BLaER1 treated with 17β-estradiol and CSF1 and Interleukin-3, amounts not matched to agents 10 nM and 100 nM (cell line): ENCODE measurements at regions not wholly inside any gene's neighbourhood (a gene's known extent, or its start where the extent isn't known, plus 50 kb on each side); places are given as distances from the start of the nearest gene placed in this dataset.
A peak's percentile ranks its signal among the peaks of the same experiment; 100 is the strongest.
"Not testable (repeated sequence)": the region's sequence is repeated elsewhere in the genome, so short reads cannot be mapped to it uniquely, and the experiment has no call there.

Experiments used
- H3K27ac ChIP-seq, 11 experiments: shearing (Covaris generic); formaldehyde crosslinking; 2 replicates each; pipeline ENCODE4 v1.8.1; 2022
- H3K27me3 ChIP-seq, 11 experiments: shearing (Covaris generic); formaldehyde crosslinking; 2 replicates each; pipeline ENCODE4 v1.8.1; 2022
- H3K36me3 ChIP-seq, 11 experiments: shearing (Covaris generic); formaldehyde crosslinking; 2 replicates each; pipeline ENCODE4 v1.8.1; 2022
- H3K4me1 ChIP-seq, 10 experiments: shearing (Covaris generic); formaldehyde crosslinking; 2 replicates each; pipeline ENCODE4 v1.8.1; 2022
- H3K4me2 ChIP-seq, 11 experiments: shearing (Covaris generic); formaldehyde crosslinking; 2 replicates each; pipeline ENCODE4 v1.8.1; 2022
- H3K4me3 ChIP-seq, 10 experiments: shearing (Covaris generic); formaldehyde crosslinking; 2 replicates each; pipeline ENCODE4 v1.8.1; 2022
- H3K9ac ChIP-seq, 11 experiments: shearing (Covaris generic); formaldehyde crosslinking; 2 replicates each; pipeline ENCODE4 v1.8.1; 2022
- H3K9me3 ChIP-seq, 11 experiments: shearing (Covaris generic); formaldehyde crosslinking; replicated peaks in 1 of 11; 2 replicates each; pipeline ENCODE4 v1.8.1; 2022
- H4K20me1 ChIP-seq, 11 experiments: shearing (Covaris generic); formaldehyde crosslinking; 2 replicates each; pipeline ENCODE4 v1.8.1; 2022
- Cebpa-rat ChIP-seq, 11 experiments: shearing (Covaris generic); IDR thresholded peaks; 2 replicates each; pipeline ENCODE4 v1.8.1; 2022

DNA sequence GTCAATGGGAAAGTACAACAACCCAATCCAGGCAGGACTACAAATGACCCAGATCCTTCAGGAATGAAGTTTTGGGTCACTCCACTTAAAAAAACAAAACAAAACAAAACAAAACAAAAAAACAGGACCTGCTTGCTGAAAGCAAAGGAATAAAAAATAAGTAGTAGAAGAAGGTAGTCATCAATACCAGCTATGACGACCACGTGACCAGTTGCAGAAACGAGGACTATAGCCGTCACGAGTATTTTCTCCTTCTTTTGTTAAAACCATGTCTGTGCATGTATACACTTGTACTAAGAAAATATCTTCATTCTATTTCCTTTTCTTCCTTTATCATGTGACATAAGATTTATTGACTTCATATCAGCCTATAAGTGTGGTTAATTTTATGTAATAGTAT, 308.4 kb upstream of the DEFB112 start:
- no peak for TF ChIP-seq Cebpa-rat (IDR thresholded peaks at IDR 0.05)
- Histone ChIP-seq H3K36me3 (no peaks in the 10 kb centered on the region), H3K27me3 (no peaks in the 10 kb centered on the region), H4K20me1 (no peaks in the 10 kb centered on the region), H3K4me1 (peaks cover 0 to 6% (median 0%) of the 10 kb centered on the region in 10 experiments; a peak in 5 of 20 replicates), H3K4me2 (no peak overlapping the region), H3K4me3 (no peak overlapping the region), H3K9me3 (peaks cover 0 to 7% (median 0%) of the 10 kb centered on the region in 11 experiments; a peak in 4 of 22 replicates), H3K9ac (no peak overlapping the region), H3K27ac (no peak overlapping the region)

- no peak overlapping the region for H3K9ac ChIP-seq
- TF ChIP-seq Cebpa-rat (IDR thresholded peaks at IDR 0.05) = peak in 1 of 11 experiments; percentile 12; a peak in 1 of 22 replicates
- no peaks in the 10 kb centered on the region for H4K20me1 ChIP-seq
- peak overlapping the region in 4 of 11 experiments; percentile 10 to 56 (median 42); a peak in 7 of 22 replicates for H3K27ac ChIP-seq
- no peak overlapping the region for H3K4me3 ChIP-seq
- H3K4me2 ChIP-seq = peak overlapping the region in 4 of 11 experiments; percentile 2 to 7 (median 3); a peak in 4 of 22 replicates
- no peaks in the 10 kb centered on the region for H3K36me3 ChIP-seq
- H3K27me3 ChIP-seq = no peaks in the 10 kb centered on the region
- peaks cover 0 to 6% (median 0%) of the 10 kb centered on the region in 10 experiments; a peak in 5 of 20 replicates for H3K4me1 ChIP-seq
- H3K9me3 ChIP-seq = no peaks in the 10 kb centered on the region
Measured at GRCh38 chr6:50361641-50362331, 312.1 kb upstream of the DEFB112 start.

DNA sequence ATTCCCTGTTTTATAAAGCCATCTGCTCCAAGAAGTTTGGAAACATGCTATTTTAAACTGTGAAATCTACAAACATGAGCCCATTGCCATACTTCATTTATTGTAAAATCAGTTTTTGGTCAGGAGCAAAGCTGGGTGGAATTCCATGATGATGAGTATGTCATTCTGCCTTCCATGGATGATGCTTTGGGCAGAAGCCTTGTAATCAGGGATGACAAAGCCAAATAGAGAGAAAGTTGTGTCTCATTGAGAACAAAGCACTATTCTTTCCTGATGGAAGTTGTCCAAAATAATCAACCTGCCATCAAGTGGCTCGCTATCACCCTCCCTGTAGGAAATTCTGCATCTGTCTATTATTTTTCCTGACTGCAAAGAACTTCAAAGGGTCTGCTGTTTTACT, 313.0 kb upstream of the DEFB112 start:
- TF ChIP-seq Cebpa-rat (IDR thresholded peaks at IDR 0.05) = no peak
- no peak overlapping the region for H3K4me2 ChIP-seq
- no peak overlapping the region for H3K4me3 ChIP-seq
- no peaks in the 10 kb centered on the region for H4K20me1 ChIP-seq
- no peaks in the 10 kb centered on the region for H3K27me3 ChIP-seq
- H3K4me1 ChIP-seq = peaks cover 0 to 6% (median 0%) of the 10 kb centered on the region in 10 experiments; a peak in 5 of 20 replicates
- H3K27ac ChIP-seq = peak overlapping the region in 3 of 11 experiments; percentile 10 to 48 (median 22); a peak in 4 of 22 replicates
- no peaks in the 10 kb centered on the region for H3K36me3 ChIP-seq
- H3K9me3 ChIP-seq = no peaks in the 10 kb centered on the region
- no peak overlapping the region for H3K9ac ChIP-seq

GRCh38 chr6:50369996-50370395, 320.3 kb upstream of the DEFB112 start:
- Histone ChIP-seq H3K4me1 (no peaks in the 10 kb centered on the region), H4K20me1 (no peaks in the 10 kb centered on the region), H3K36me3 (no peaks in the 10 kb centered on the region), H3K27ac (no peak overlapping the region), H3K9me3 (peaks cover 0 to 2% (median 0%) of the 10 kb centered on the region in 11 experiments; a peak in 4 of 22 replicates), H3K4me2 (no peak overlapping the region), H3K27me3 (no peaks in the 10 kb centered on the region), H3K4me3 (no peak overlapping the region), H3K9ac (no peak overlapping the region)
- no peak for TF ChIP-seq Cebpa-rat (IDR thresholded peaks at IDR 0.05)

- no peak for TF ChIP-seq Cebpa-rat (IDR thresholded peaks at IDR 0.05)
- H3K36me3 ChIP-seq = no peaks in the 10 kb centered on the region
- no peaks in the 10 kb centered on the region for H4K20me1 ChIP-seq
- no peak overlapping the region for H3K4me2 ChIP-seq
- no peaks in the 10 kb centered on the region for H3K4me1 ChIP-seq
- H3K9ac ChIP-seq = no peak overlapping the region
- no peak overlapping the region for H3K4me3 ChIP-seq
- H3K27ac ChIP-seq = no peak overlapping the region
- no peaks in the 10 kb centered on the region for H3K27me3 ChIP-seq
- H3K9me3 ChIP-seq = peaks cover 0 to 12% (median 8%) of the 10 kb centered on the region in 11 experiments; a peak in 14 of 22 replicates
Measured at GRCh38 chr6:50380406-50381098, 330.8 kb upstream of the DEFB112 start.

DNA sequence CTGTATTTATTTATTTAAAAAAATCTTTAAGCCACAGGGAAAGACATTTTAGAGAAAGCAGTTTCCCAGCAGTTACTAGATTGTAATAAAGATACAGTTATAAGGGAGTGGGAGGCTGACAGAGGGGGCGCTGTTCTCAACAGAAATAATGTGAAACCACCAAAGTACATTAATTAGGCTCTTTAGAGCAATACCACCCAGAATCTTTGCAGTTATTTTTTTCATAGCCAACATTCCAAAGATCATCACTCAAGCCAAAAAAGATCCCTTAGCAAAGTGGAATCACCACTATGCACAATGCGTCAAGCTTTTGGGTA, 331.3 kb upstream of the DEFB112 start:
- no peak overlapping the region for H3K9ac ChIP-seq
- H3K9me3 ChIP-seq = peaks cover 0 to 7% (median 5%) of the 10 kb centered on the region in 11 experiments; a peak in 14 of 22 replicates
- H3K4me2 ChIP-seq = no peak overlapping the region
- no peaks in the 10 kb centered on the region for H3K27me3 ChIP-seq
- H3K36me3 ChIP-seq = no peaks in the 10 kb centered on the region
- H3K4me3 ChIP-seq = no peak overlapping the region
- H4K20me1 ChIP-seq = no peaks in the 10 kb centered on the region
- no peak for TF ChIP-seq Cebpa-rat (IDR thresholded peaks at IDR 0.05)
- no peak overlapping the region for H3K27ac ChIP-seq
- H3K4me1 ChIP-seq = no peaks in the 10 kb centered on the region

DNA sequence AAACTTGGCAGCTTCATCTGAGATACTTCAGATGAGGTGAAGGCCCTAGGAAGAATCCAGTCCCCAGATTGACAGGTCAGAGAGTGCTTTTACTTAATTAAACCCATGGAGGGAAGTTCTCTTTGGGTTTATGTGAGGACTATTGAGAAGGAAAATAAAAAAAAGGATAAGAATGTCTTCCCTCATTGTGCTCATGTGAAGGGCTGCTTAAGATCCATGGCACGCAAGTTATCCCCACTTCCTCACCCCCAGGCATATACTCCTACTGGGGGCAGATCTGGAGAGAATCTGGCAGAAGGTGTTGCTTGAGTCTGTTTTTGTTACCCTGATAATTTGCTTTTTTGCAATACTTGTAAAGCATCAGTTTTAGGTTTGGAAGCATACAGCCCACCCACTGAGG, 322.9 kb upstream of the TFAP2D start:
- no peak for TF ChIP-seq Cebpa-rat (IDR thresholded peaks at IDR 0.05)
- Histone ChIP-seq H3K4me1 (no peaks in the 10 kb centered on the region), H3K27ac (no peak overlapping the region), H3K36me3 (no peaks in the 10 kb centered on the region), H3K9ac (no peak overlapping the region), H3K9me3 (no peaks in the 10 kb centered on the region), H3K4me2 (no peak overlapping the region), H4K20me1 (no peaks in the 10 kb centered on the region), H3K4me3 (no peak overlapping the region), H3K27me3 (no peaks in the 10 kb centered on the region)

DNA sequence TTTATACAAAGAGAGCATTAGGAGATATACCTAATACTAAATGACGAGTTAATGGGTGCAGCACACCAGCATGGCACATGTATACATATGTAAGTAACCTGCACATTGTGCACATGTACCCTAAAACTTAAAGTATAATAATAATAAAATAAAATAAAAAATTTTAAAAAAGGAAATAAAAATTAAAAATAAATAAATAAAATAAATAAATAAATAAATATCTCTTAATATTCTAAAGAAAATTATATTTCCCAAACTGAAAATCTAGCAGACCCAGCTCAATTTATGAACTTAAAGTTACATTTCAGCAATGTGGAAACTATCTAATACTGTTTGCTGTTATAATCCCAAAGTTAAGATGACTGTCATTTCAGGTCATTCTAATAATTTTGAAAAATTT, 319.2 kb upstream of the TFAP2D start:
- not testable (repeated sequence) for H3K9me3 ChIP-seq, H3K36me3 ChIP-seq, H4K20me1 ChIP-seq, H3K27me3 ChIP-seq, H3K4me3 ChIP-seq, H3K27ac ChIP-seq, H3K9ac ChIP-seq, H3K4me1 ChIP-seq, H3K4me2 ChIP-seq

GRCh38 chr6:50404643-50405042, 308.7 kb upstream of the TFAP2D start:
- Histone ChIP-seq H4K20me1 (no peaks in the 10 kb centered on the region), H3K4me3 (no peak overlapping the region), H3K4me1 (no peaks in the 10 kb centered on the region; a peak in 1 of 20 replicates), H3K27ac (no peak overlapping the region), H3K9ac (no peak overlapping the region), H3K36me3 (no peaks in the 10 kb centered on the region), H3K4me2 (no peak overlapping the region), H3K9me3 (no peaks in the 10 kb centered on the region), H3K27me3 (no peaks in the 10 kb centered on the region)
- TF ChIP-seq Cebpa-rat (IDR thresholded peaks at IDR 0.05) = no peak

DNA sequence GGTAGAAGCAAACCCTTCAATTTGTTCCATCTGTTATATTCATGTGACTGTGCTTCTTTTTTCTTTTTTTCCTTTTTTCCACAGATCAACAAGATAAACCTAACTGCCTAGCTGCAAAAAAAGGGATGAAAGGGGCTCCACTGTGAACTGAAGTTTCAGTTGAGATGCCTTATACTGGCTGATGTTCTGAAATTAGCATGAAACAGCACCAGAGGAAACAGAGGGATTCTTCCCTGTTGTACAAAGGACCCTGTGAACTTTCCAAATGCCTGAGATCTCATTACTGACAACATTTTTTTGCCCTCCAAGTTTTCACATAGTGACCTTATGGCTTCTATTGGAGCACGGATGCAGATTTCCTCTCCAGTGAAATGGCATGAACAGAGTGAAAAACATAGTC, 302.7 kb upstream of the TFAP2D start:
- Histone ChIP-seq H3K9me3 (no peaks in the 10 kb centered on the region), H3K4me1 (no peaks in the 10 kb centered on the region), H3K27me3 (no peaks in the 10 kb centered on the region), H4K20me1 (no peaks in the 10 kb centered on the region), H3K27ac (no peak overlapping the region), H3K4me3 (no peak overlapping the region), H3K4me2 (no peak overlapping the region), H3K36me3 (no peaks in the 10 kb centered on the region), H3K9ac (no peak overlapping the region)
- TF ChIP-seq Cebpa-rat (IDR thresholded peaks at IDR 0.05) = no peak

- not testable (repeated sequence) for H3K4me3 ChIP-seq, H4K20me1 ChIP-seq, H3K4me1 ChIP-seq, H3K9ac ChIP-seq, H3K9me3 ChIP-seq, H3K4me2 ChIP-seq, H3K36me3 ChIP-seq, H3K27ac ChIP-seq, H3K27me3 ChIP-seq
Measured at GRCh38 chr6:50421041-50421440, 292.3 kb upstream of the TFAP2D start.
